Prostate gland (tissue), 2 donors: ENCODE measurements at regions not wholly inside any gene's neighbourhood (a gene's known extent, or its start where the extent isn't known, plus 50 kb on each side); places are given as distances from the start of the nearest gene placed in this dataset.

Source experiments
- DNase-seq: peaks from one replicate; pipeline ENCODE4 v3.0.0-alpha.2; 2019; ENCODE audit warnings: low spot score
- H3K27ac ChIP-seq, 2 donors: fragments of 200-600 bp; sonication (generic); 2 replicates each; pipeline ENCODE4 v1.5.1; 2017 to 2019
- H3K27me3 ChIP-seq: fragments of 200-600 bp; sonication (generic); replicated peaks from 2 replicates; pipeline ENCODE4 v1.5.1; 2019; ENCODE audit not compliant: insufficient read depth
- H3K36me3 ChIP-seq, 2 donors: fragments of 200-600 bp; sonication (generic); 1 replicate in 1 of 2; 2 replicates in 1 of 2; pipeline versions ENCODE4 v1.5.1 to v1.8.1; 2017 to 2019
- H3K4me1 ChIP-seq: fragments of 200-600 bp; sonication (generic); replicated peaks from 2 replicates; pipeline ENCODE4 v1.5.1; 2019
- H3K4me3 ChIP-seq, 2 donors: fragments of 200-600 bp; sonication (generic); 2 replicates each; pipeline ENCODE4 v1.5.1; 2017 to 2019
- H3K9me3 ChIP-seq: fragments of 200-600 bp; sonication (generic); 2 replicates; pipeline ENCODE4 v1.5.1; 2017
- CTCF ChIP-seq, 4 experiments: fragments of 200-600 bp in 2 of 4; fragments of 450-650 bp in 2 of 4; sonication (generic) in 2 of 4; IDR thresholded peaks; 1 replicate in 3 of 4; 2 replicates in 1 of 4; pipeline ENCODE4 v1.5.1; 2016 to 2019; ENCODE audit warnings: antibody characterized with exemption in 4 of 4, mild to moderate bottlenecking in 2 of 4, moderate library complexity in 2 of 4
- POLR2A ChIP-seq: fragments of 450-650 bp; IDR thresholded peaks from one replicate; pipeline ENCODE4 v1.6.1; 2016; ENCODE audit warnings: antibody characterized with exemption, mild to moderate bottlenecking
- POLR2AphosphoS5 ChIP-seq: sonication (generic); formaldehyde crosslinking; IDR thresholded peaks from one replicate; pipeline ENCODE4 v1.6.1; 2017; ENCODE audit warnings: antibody characterized with exemption
- WGBS: methylation state at CpG from one replicate; pipeline ENCODE4 v1.1.5; 2018; 5-methylcytosine and 5-hydroxymethylcytosine counted together
- intact Hi-C: fragments of 100-400 bp; cut with DNase I; formaldehyde crosslinking; loops from one replicate; pipeline ENCODE4 v1.14.2; 2022

DNA sequence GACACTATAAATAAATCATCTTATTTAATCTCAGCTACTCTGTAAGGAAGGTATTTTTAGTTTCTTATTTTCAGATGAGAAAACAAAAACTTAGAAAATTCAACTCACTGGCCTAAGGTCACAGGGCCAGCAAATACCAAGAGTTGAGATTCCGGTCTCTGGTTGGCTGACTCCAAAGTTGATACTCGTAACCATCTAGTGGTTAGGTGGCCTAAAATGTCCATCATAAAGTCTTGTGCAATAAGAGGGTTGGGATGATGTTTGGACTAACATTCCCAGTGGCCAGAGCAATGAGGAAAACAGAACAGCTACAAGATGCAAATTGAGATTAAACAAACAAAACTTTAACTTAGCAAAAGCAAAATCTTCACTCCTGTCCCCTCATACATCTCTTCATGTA is 360.3 kb downstream of the FIGN start:
- no peak overlapping the region for H3K4me3 ChIP-seq
- intact Hi-C loops, result no loop called here
- H3K9me3 ChIP-seq, result no peaks in the 10 kb centered on the region
- TF ChIP-seq POLR2A, result no peak
- TF ChIP-seq POLR2AphosphoS5, result no peak
- TF ChIP-seq CTCF (IDR thresholded peaks at IDR 0.05), result no peak
- no peak for DNase-seq
- H3K27ac ChIP-seq, result no peak overlapping the region
- no peaks in the 10 kb centered on the region for H3K27me3 ChIP-seq
- H3K36me3 ChIP-seq, result no peaks in the 10 kb centered on the region
- WGBS, result 91% methylated on average over 2 of the region's 2 CpGs
- H3K4me1 ChIP-seq, result no peaks in the 10 kb centered on the region

DNA sequence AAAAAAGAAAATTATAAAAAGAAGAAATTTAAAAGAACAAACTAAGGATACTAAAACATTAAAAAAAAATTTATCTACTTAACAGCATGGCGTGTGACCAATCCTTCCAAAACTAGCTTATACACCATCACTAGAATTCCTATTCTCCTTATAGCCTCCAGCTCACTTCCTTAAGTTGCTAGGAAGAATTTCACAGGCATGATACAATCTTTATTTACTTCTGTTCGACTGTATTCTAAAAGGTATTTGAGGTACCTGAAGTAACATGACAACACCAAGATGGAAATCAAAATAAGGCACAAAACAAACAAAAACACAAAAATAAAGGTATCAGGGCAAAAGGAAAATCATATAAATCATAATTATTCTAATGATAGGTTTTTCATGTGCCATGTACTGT is 360.7 kb downstream of the FIGN start:
- no peaks in the 10 kb centered on the region for H3K9me3 ChIP-seq
- no peaks in the 10 kb centered on the region for H3K36me3 ChIP-seq
- intact Hi-C loops, result no loop called here
- H3K4me3 ChIP-seq, result no peak overlapping the region
- no peak for DNase-seq
- TF ChIP-seq POLR2A (no peak), POLR2AphosphoS5 (no peak), CTCF (IDR thresholded peaks at IDR 0.05) (no peak)
- no peaks in the 10 kb centered on the region for H3K4me1 ChIP-seq
- H3K27me3 ChIP-seq, result no peaks in the 10 kb centered on the region
- 53% methylated on average over 2 of the region's 2 CpGs for WGBS
- no peak overlapping the region for H3K27ac ChIP-seq

DNA sequence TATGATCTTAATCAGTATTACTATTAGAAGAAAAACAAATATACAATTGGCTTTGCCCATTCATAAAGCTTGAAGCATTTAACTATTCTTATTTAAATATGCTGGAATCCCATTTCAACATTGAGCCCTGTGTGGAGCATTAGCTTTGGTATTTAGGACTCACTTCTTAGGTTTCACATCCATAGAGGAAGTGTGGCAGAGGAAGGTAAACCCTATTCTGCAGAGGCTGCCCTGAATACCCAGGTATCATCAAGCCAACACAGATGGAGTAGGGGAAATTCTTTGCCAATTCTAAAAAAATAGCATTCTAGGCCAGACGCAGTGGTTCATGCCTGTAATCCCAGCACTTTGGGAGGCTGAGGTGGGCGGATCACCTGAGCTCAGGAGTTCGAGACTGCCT is 361.5 kb downstream of the FIGN start:
- intact Hi-C loops, result no loop called here
- H3K4me3 ChIP-seq, result no peak overlapping the region
- no peak overlapping the region for H3K27ac ChIP-seq
- TF ChIP-seq POLR2A (no peak), CTCF (IDR thresholded peaks at IDR 0.05) (no peak)
- no peaks in the 10 kb centered on the region for H3K27me3 ChIP-seq
- H3K4me1 ChIP-seq, result no peaks in the 10 kb centered on the region
- no peaks in the 10 kb centered on the region for H3K9me3 ChIP-seq
- no peaks in the 10 kb centered on the region for H3K36me3 ChIP-seq
- 89% methylated on average over 3 of the region's 3 CpGs for WGBS
- no peak for DNase-seq

- Histone ChIP-seq H3K4me1 (no peaks in the 10 kb centered on the region), H3K36me3 (no peaks in the 10 kb centered on the region), H3K27me3 (no peaks in the 10 kb centered on the region), H3K9me3 (no peaks in the 10 kb centered on the region), H3K4me3 (no peak overlapping the region), H3K27ac (no peak overlapping the region)
- intact Hi-C loops, result no loop called here
- TF ChIP-seq CTCF (IDR thresholded peaks at IDR 0.05), result no peak
- TF ChIP-seq POLR2A, result no peak
- no peak for TF ChIP-seq POLR2AphosphoS5
- WGBS, result 97% methylated on average over 1 of the region's 1 CpG
- no peak for DNase-seq
Observed at GRCh38 chr2:163373496-163373895, 362.3 kb downstream of the FIGN start.

GRCh38 chr2:163370169-163370886 is 365.5 kb downstream of the FIGN start:
- DNase-seq, result no peak
- no peaks in the 10 kb centered on the region for H3K4me1 ChIP-seq
- H3K27ac ChIP-seq, result no peak overlapping the region
- 85% methylated on average over 4 of the region's 4 CpGs for WGBS
- H3K36me3 ChIP-seq, result no peaks in the 10 kb centered on the region
- no peak overlapping the region for H3K4me3 ChIP-seq
- intact Hi-C loops, result no loop called here
- no peak for TF ChIP-seq POLR2A
- TF ChIP-seq CTCF (IDR thresholded peaks at IDR 0.05), result no peak
- no peak for TF ChIP-seq POLR2AphosphoS5
- no peaks in the 10 kb centered on the region for H3K9me3 ChIP-seq
- no peaks in the 10 kb centered on the region for H3K27me3 ChIP-seq
